Trophoblast cell (in vitro differentiated cells and primary cell): ENCODE measurements at regions not wholly inside any gene's neighbourhood (a gene's known extent, or its start where the extent isn't known, plus 50 kb on each side); places are given as distances from the start of the nearest gene placed in this dataset.

Experiments used
- DNase-seq, 2 donors: peaks; one replicate each; pipeline ENCODE4 v3.0.0-alpha.2; 2016
- H2AFZ ChIP-seq: 2 replicates; pipeline ENCODE4 v1.6.1; 2013; ENCODE audit warnings: low read length, moderate library complexity, mild to moderate bottlenecking; ENCODE audit not compliant: insufficient read depth, poor library complexity
- H2AK5ac ChIP-seq: 2 replicates; pipeline ENCODE4 v1.6.1; 2013; ENCODE audit warnings: mild to moderate bottlenecking, low read length
- H2BK120ac ChIP-seq: 2 replicates; pipeline ENCODE4 v1.6.1; 2013; ENCODE audit warnings: low read length, mild to moderate bottlenecking, moderate library complexity; ENCODE audit not compliant: insufficient read depth, poor library complexity
- H2BK12ac ChIP-seq: 2 replicates; pipeline ENCODE4 v1.6.1; 2013; ENCODE audit warnings: mild to moderate bottlenecking, low read length, moderate library complexity
- H2BK5ac ChIP-seq: 2 replicates; pipeline ENCODE4 v1.6.1; 2013; ENCODE audit warnings: low read length, low read depth, moderate library complexity, mild to moderate bottlenecking; ENCODE audit not compliant: poor library complexity
- H3K14ac ChIP-seq: 2 replicates; pipeline ENCODE4 v1.6.1; 2013; ENCODE audit warnings: mild to moderate bottlenecking, low read length
- H3K18ac ChIP-seq: 2 replicates; pipeline ENCODE4 v1.6.1; 2013; ENCODE audit warnings: mild to moderate bottlenecking, low read length
- H3K23ac ChIP-seq: 2 replicates; pipeline ENCODE4 v1.6.1; 2013; ENCODE audit warnings: low read length
- H3K27ac ChIP-seq: 2 replicates; pipeline ENCODE4 v1.5.1; 2013; ENCODE audit warnings: low read depth, mild to moderate bottlenecking, inconsistent platforms, low read length, moderate library complexity
- H3K27me3 ChIP-seq: 2 replicates; pipeline ENCODE4 v1.6.1; 2013; ENCODE audit warnings: inconsistent platforms, mild to moderate bottlenecking, low read length, moderate library complexity; ENCODE audit not compliant: insufficient read depth
- H3K36me3 ChIP-seq, 2 experiments: 1 replicate in 1 of 2; 2 replicates in 1 of 2; pipeline ENCODE4 v1.6.1; 2013; ENCODE audit warnings: low read length in 2 of 2, mild to moderate bottlenecking in 2 of 2, moderate library complexity in 1 of 2; ENCODE audit not compliant: insufficient read depth in 2 of 2, control insufficient read depth in 1 of 2
- H3K4ac ChIP-seq: 2 replicates; pipeline ENCODE4 v1.6.1; 2013; ENCODE audit warnings: low read depth, mild to moderate bottlenecking, low read length, moderate library complexity
- H3K4me1 ChIP-seq, 2 experiments: 1 replicate in 1 of 2; 2 replicates in 1 of 2; pipeline ENCODE4 v1.6.1; 2013; ENCODE audit warnings: low read length in 2 of 2, mild to moderate bottlenecking in 2 of 2, moderate library complexity in 1 of 2; ENCODE audit not compliant: insufficient read depth in 2 of 2, control insufficient read depth in 1 of 2
- H3K4me2 ChIP-seq: 2 replicates; pipeline ENCODE4 v1.6.1; 2013; ENCODE audit warnings: inconsistent platforms, mild to moderate bottlenecking, low read length, moderate library complexity
- H3K4me3 ChIP-seq: 2 replicates; pipeline ENCODE4 v1.5.1; 2013; ENCODE audit warnings: mild to moderate bottlenecking, low read depth, low read length, inconsistent platforms
- H3K79me1 ChIP-seq: one replicate; pipeline ENCODE4 v1.6.1; 2013; ENCODE audit warnings: low read length
- H3K79me2 ChIP-seq: 2 replicates; pipeline ENCODE4 v1.6.1; 2013; ENCODE audit warnings: low read length, mild to moderate bottlenecking; ENCODE audit not compliant: control insufficient read depth, insufficient read depth, poor library complexity
- H3K9ac ChIP-seq: 2 replicates; pipeline ENCODE4 v1.6.1; 2013; ENCODE audit warnings: mild to moderate bottlenecking, low read length
- H3K9me3 ChIP-seq: 2 replicates; pipeline ENCODE4 v1.6.1; 2013; ENCODE audit warnings: low read depth, mild to moderate bottlenecking, control low read depth, inconsistent platforms, low read length; ENCODE audit not compliant: insufficient read depth
- H4K12ac ChIP-seq: 2 replicates; pipeline ENCODE4 v1.6.1; 2013; ENCODE audit warnings: low read depth, mild to moderate bottlenecking, low read length, moderate library complexity
- H4K8ac ChIP-seq: 2 replicates; pipeline ENCODE4 v1.6.1; 2013; ENCODE audit warnings: low read depth, mild to moderate bottlenecking, low read length, moderate library complexity
- H4K91ac ChIP-seq: one replicate; pipeline ENCODE4 v1.6.1; 2013; ENCODE audit warnings: low read depth, mild to moderate bottlenecking, low read length, moderate library complexity
- WGBS: extraction: QIAGEN DNeasy Blood & Tissue Kit; methylation state at CpG from one replicate; pipeline ENCODE4 v1.1.7; 2013; ENCODE audit warnings: missing lambda C conversion rate; ENCODE audit not compliant: insufficient read length, insufficient coverage; ENCODE audit errors: extremely low coverage; 5-methylcytosine and 5-hydroxymethylcytosine counted together

- no peaks in the 10 kb centered on the region for H3K79me2 ChIP-seq
- no peak overlapping the region for H2AK5ac ChIP-seq
- H3K23ac ChIP-seq = no peak overlapping the region
- no peak overlapping the region for H4K91ac ChIP-seq
- H3K27ac ChIP-seq = no peak overlapping the region
- no peak overlapping the region for H3K9ac ChIP-seq
- no peak overlapping the region for H2BK5ac ChIP-seq
- H3K18ac ChIP-seq = no peak overlapping the region
- no peaks in the 10 kb centered on the region for H3K27me3 ChIP-seq
- no peaks in the 10 kb centered on the region for H3K36me3 ChIP-seq
- no CpG with 5 or more reads among the region's 13 CpGs for WGBS
- no peak overlapping the region for H4K8ac ChIP-seq
- H4K12ac ChIP-seq = no peak overlapping the region
- no peak overlapping the region for H2AFZ ChIP-seq
- H3K4ac ChIP-seq = no peak overlapping the region
- DNase-seq = no peak
- no peak overlapping the region for H2BK120ac ChIP-seq
- H3K4me2 ChIP-seq = no peak overlapping the region
- no peak overlapping the region for H3K14ac ChIP-seq
- no peak overlapping the region for H2BK12ac ChIP-seq
- H3K9me3 ChIP-seq = no peaks in the 10 kb centered on the region
- no peak overlapping the region for H3K4me3 ChIP-seq
- peaks cover 0 to 4% of the 10 kb centered on the region in 2 experiments for H3K4me1 ChIP-seq
- H3K79me1 ChIP-seq = no peaks in the 10 kb centered on the region
These were observed 144.6 kb downstream of the TDRD15 start for GRCh38 chr2:21268197-21268877.

- H3K4me2 ChIP-seq = no peak overlapping the region
- no peak overlapping the region for H2BK120ac ChIP-seq
- H3K27me3 ChIP-seq = no peaks in the 10 kb centered on the region
- DNase-seq = no peak
- H2AK5ac ChIP-seq = no peak overlapping the region
- no CpG with 5 or more reads among the region's 7 CpGs for WGBS
- H3K4me1 ChIP-seq = peaks cover 0 to 4% of the 10 kb centered on the region in 2 experiments
- no peak overlapping the region for H3K23ac ChIP-seq
- no peak overlapping the region for H3K4ac ChIP-seq
- H3K14ac ChIP-seq = no peak overlapping the region
- no peak overlapping the region for H3K27ac ChIP-seq
- no peaks in the 10 kb centered on the region for H3K79me1 ChIP-seq
- no peak overlapping the region for H2AFZ ChIP-seq
- H3K79me2 ChIP-seq = no peaks in the 10 kb centered on the region
- H3K18ac ChIP-seq = no peak overlapping the region
- H3K4me3 ChIP-seq = no peak overlapping the region
- no peak overlapping the region for H3K9ac ChIP-seq
- H4K8ac ChIP-seq = no peak overlapping the region
- H3K36me3 ChIP-seq = no peaks in the 10 kb centered on the region
- H4K91ac ChIP-seq = no peak overlapping the region
- no peak overlapping the region for H2BK5ac ChIP-seq
- no peaks in the 10 kb centered on the region for H3K9me3 ChIP-seq
- no peak overlapping the region for H2BK12ac ChIP-seq
- H4K12ac ChIP-seq = no peak overlapping the region
These were observed 145.1 kb downstream of the TDRD15 start for GRCh38 chr2:21268878-21269224.

- Histone ChIP-seq H2AK5ac (no peak overlapping the region), H3K14ac (no peak overlapping the region), H2AFZ (no peak overlapping the region), H3K4me1 (peaks cover 0 to 4% of the 10 kb centered on the region in 2 experiments), H4K12ac (no peak overlapping the region), H3K23ac (no peak overlapping the region), H3K4me3 (no peak overlapping the region), H3K4me2 (no peak overlapping the region), H2BK12ac (no peak overlapping the region), H4K91ac (no peak overlapping the region), H2BK120ac (no peak overlapping the region), H3K18ac (no peak overlapping the region), H3K79me1 (no peaks in the 10 kb centered on the region), H3K4ac (no peak overlapping the region), H3K9ac (no peak overlapping the region), H4K8ac (no peak overlapping the region), H3K36me3 (no peaks in the 10 kb centered on the region), H3K27ac (no peak overlapping the region), H3K79me2 (no peaks in the 10 kb centered on the region), H2BK5ac (no peak overlapping the region), H3K9me3 (peaks cover 2% of the 10 kb centered on the region), H3K27me3 (no peaks in the 10 kb centered on the region)
- no CpG with 5 or more reads among the region's 1 CpG for WGBS
- DNase-seq = no peak
These were observed 145.6 kb downstream of the TDRD15 start for GRCh38 chr2:21269382-21269781.

- Histone ChIP-seq H3K9ac (no peak overlapping the region), H2BK12ac (no peak overlapping the region), H3K27me3 (no peaks in the 10 kb centered on the region)
These were observed 146.3 kb downstream of the TDRD15 start for GRCh38 chr2:21270083-21270491.

More at GRCh38 chr2:21270083-21270491, 146.3 kb downstream of the TDRD15 start:
- H2BK5ac ChIP-seq = no peak overlapping the region
- no peak overlapping the region for H3K4me2 ChIP-seq
- H4K8ac ChIP-seq = no peak overlapping the region
- peaks cover 0 to 4% of the 10 kb centered on the region in 2 experiments for H3K4me1 ChIP-seq
- no peaks in the 10 kb centered on the region for H3K79me2 ChIP-seq
- H3K27ac ChIP-seq = no peak overlapping the region
- no peak overlapping the region for H3K4me3 ChIP-seq
- no peak overlapping the region for H2AK5ac ChIP-seq
- H3K36me3 ChIP-seq = no peaks in the 10 kb centered on the region
- no peak overlapping the region for H4K91ac ChIP-seq
- H3K9me3 ChIP-seq = peaks cover 2% of the 10 kb centered on the region
- no CpG with 5 or more reads among the region's 2 CpGs for WGBS
- H2AFZ ChIP-seq = no peak overlapping the region
- no peak overlapping the region for H3K23ac ChIP-seq
- no peak overlapping the region for H2BK120ac ChIP-seq
- H3K4ac ChIP-seq = no peak overlapping the region
- H3K14ac ChIP-seq = no peak overlapping the region
- no peak overlapping the region for H4K12ac ChIP-seq
- DNase-seq = no peak
- no peaks in the 10 kb centered on the region for H3K79me1 ChIP-seq
- H3K18ac ChIP-seq = no peak overlapping the region
